C4-2B (cell line): ENCODE measurements at regions not wholly inside any gene's neighbourhood (a gene's known extent, or its start where the extent isn't known, plus 50 kb on each side); places are given as distances from the start of the nearest gene placed in this dataset.

ENCODE experiments used
- H3K27ac ChIP-seq: fragments of 450-650 bp; 2 replicates; pipeline ENCODE4 v1.5.1; 2017
- CTCF ChIP-seq: fragments of 450-650 bp; conservative IDR thresholded peaks from 2 replicates; pipeline ENCODE4 v1.5.1; 2017; ENCODE audit warnings: mild to moderate bottlenecking
- ZFX ChIP-seq: fragments of 450-650 bp; IDR thresholded peaks from 2 replicates; pipeline ENCODE4 v1.6.1; 2017

- TF ChIP-seq CTCF (no peak), ZFX (no peak)
- H3K27ac ChIP-seq: no peak overlapping the region
Measured at GRCh38 chr2:7594211-7594610, 677.0 kb downstream of the RNF144A start.

GRCh38 chr2:7595206-7595605 is 678.0 kb downstream of the RNF144A start:
- no peak for TF ChIP-seq CTCF
- no peak for TF ChIP-seq ZFX
- H3K27ac ChIP-seq: no peak overlapping the region

- no peak overlapping the region for H3K27ac ChIP-seq
- no peak for TF ChIP-seq ZFX
- no peak for TF ChIP-seq CTCF
Measured at GRCh38 chr2:7598402-7598801, 681.2 kb downstream of the RNF144A start.

- TF ChIP-seq ZFX: no peak
- TF ChIP-seq CTCF: no peak
Measured at GRCh38 chr2:7599462-7600258, 682.4 kb downstream of the RNF144A start.

GRCh38 chr2:7601990-7602389 is 684.8 kb downstream of the RNF144A start:
- TF ChIP-seq ZFX (no peak), CTCF (no peak)
- no peak overlapping the region for H3K27ac ChIP-seq

More at GRCh38 chr2:7599462-7600258, 682.4 kb downstream of the RNF144A start:
- no peak overlapping the region for H3K27ac ChIP-seq

- TF ChIP-seq ZFX: no peak
- TF ChIP-seq CTCF: no peak
- no peak overlapping the region for H3K27ac ChIP-seq
Measured at GRCh38 chr2:7604456-7604855, 687.2 kb downstream of the RNF144A start.

- TF ChIP-seq CTCF (no peak), ZFX (no peak)
Measured at GRCh38 chr2:7607441-7608173, 690.4 kb downstream of the RNF144A start.

More at GRCh38 chr2:7607441-7608173, 690.4 kb downstream of the RNF144A start:
- H3K27ac ChIP-seq: no peak overlapping the region
